ENCODE measurements at regions not wholly inside any gene's neighbourhood (a gene's known extent, or its start where the extent isn't known, plus 50 kb on each side); places are given as distances from the start of the nearest gene placed in this dataset.

- no peak for DNase-seq (ENCODE audit: low spot score)
Observed at GRCh38 chr6:165986914-165987482, 180.7 kb downstream of the TBXT start.

GRCh38 chr6:165986311-165986913 lies 181.2 kb downstream of the TBXT start:
- no peak for DNase-seq (ENCODE audit: low spot score)

- DNase-seq (ENCODE audit: low spot score), result no peak
Observed at GRCh38 chr6:165985806-165986299, 181.8 kb downstream of the TBXT start.

- DNase-seq (ENCODE audit: low spot score), result no peak
Observed at GRCh38 chr6:165985281-165985805, 182.3 kb downstream of the TBXT start.

GRCh38 chr6:165984729-165985275 lies 182.8 kb downstream of the TBXT start:
- no peak for DNase-seq (ENCODE audit: low spot score)

GRCh38 chr6:165983112-165984072 lies 184.3 kb downstream of the TBXT start:
- no peak for DNase-seq (ENCODE audit: low spot score)

- no peak for DNase-seq (ENCODE audit: low spot score)
Observed at GRCh38 chr6:165978476-165978875, 189.2 kb downstream of the TBXT start.

GRCh38 chr6:165976684-165977083 lies 191.0 kb downstream of the TBXT start:
- no peak for DNase-seq (ENCODE audit: low spot score)

GRCh38 chr6:165974817-165975216 lies 192.8 kb downstream of the TBXT start:
- no peak for DNase-seq (ENCODE audit: low spot score)

- no peak for DNase-seq (ENCODE audit: low spot score)
Observed at GRCh38 chr6:165973473-165973872, 194.2 kb downstream of the TBXT start.

GRCh38 chr6:165972139-165972802 lies 195.4 kb downstream of the TBXT start:
- no peak for DNase-seq (ENCODE audit: low spot score)

- DNase-seq (ENCODE audit: low spot score), result no peak
Observed at GRCh38 chr6:165971202-165971601, 196.4 kb downstream of the TBXT start.

GRCh38 chr6:165970001-165970400 lies 197.7 kb downstream of the TBXT start:
- no peak for DNase-seq (ENCODE audit: low spot score)

GRCh38 chr6:165969184-165969583 lies 198.5 kb downstream of the TBXT start:
- DNase-seq (ENCODE audit: low spot score), result no peak

- no peak for DNase-seq (ENCODE audit: low spot score)
Observed at GRCh38 chr6:165968408-165968807, 199.2 kb downstream of the TBXT start.

GRCh38 chr6:165967810-165968407 lies 199.7 kb downstream of the TBXT start:
- peak; percentile 11 for DNase-seq (ENCODE audit: low spot score)

- DNase-seq (ENCODE audit: low spot score), result no peak
Observed at GRCh38 chr6:165963750-165964149, 203.9 kb downstream of the TBXT start.

- no peak for DNase-seq (ENCODE audit: low spot score)
Observed at GRCh38 chr6:165962366-165962765, 205.3 kb downstream of the TBXT start.

GRCh38 chr6:165961233-165961632 lies 206.4 kb downstream of the TBXT start:
- no peak for DNase-seq (ENCODE audit: low spot score)

- no peak for DNase-seq (ENCODE audit: low spot score)
Observed at GRCh38 chr6:165960695-165961094, 207.0 kb downstream of the TBXT start.

GRCh38 chr6:165959627-165960026 lies 208.0 kb downstream of the TBXT start:
- no peak for DNase-seq (ENCODE audit: low spot score)
